HG03139 (cell line): ENCODE measurements at regions not wholly inside any gene's neighbourhood (a gene's known extent, or its start where the extent isn't known, plus 50 kb on each side); places are given as distances from the start of the nearest gene placed in this dataset.

ENCODE experiments used
- ATAC-seq: cut with Tn5 transposase; IDR thresholded peaks from one replicate; pipeline ENCODE4 v1.9.1; 2021; ENCODE audit not compliant: unreplicated experiment

GRCh38 chr14:32254952-32255679 lies 52.0 kb upstream of the RNU6-8 start:
- peak; percentile 43 for ATAC-seq

- no peak for ATAC-seq
These were observed 52.7 kb upstream of the RNU6-8 start for GRCh38 chr14:32255789-32256188.

- no peak for ATAC-seq
These were observed 53.5 kb upstream of the RNU6-8 start for GRCh38 chr14:32256576-32256975.

- no peak for ATAC-seq
These were observed 55.4 kb upstream of the RNU6-8 start for GRCh38 chr14:32258336-32258993.

GRCh38 chr14:32259368-32260013 lies 56.4 kb upstream of the RNU6-8 start:
- peak; percentile 69 for ATAC-seq

GRCh38 chr14:32263939-32264567 lies 61.0 kb upstream of the RNU6-8 start:
- ATAC-seq = no peak

GRCh38 chr14:32265584-32265983 lies 62.5 kb upstream of the RNU6-8 start:
- no peak for ATAC-seq

- ATAC-seq = no peak
These were observed 51.1 kb upstream of the AKAP6 start for GRCh38 chr14:32277998-32278397.
